HG02759 (cell line): ENCODE measurements at regions not wholly inside any gene's neighbourhood (a gene's known extent, or its start where the extent isn't known, plus 50 kb on each side); places are given as distances from the start of the nearest gene placed in this dataset.
"Not testable (repeated sequence)": the region's sequence is repeated elsewhere in the genome, so short reads cannot be mapped to it uniquely, and the experiment has no call there.

ENCODE experiments used
- ATAC-seq: cut with Tn5 transposase; IDR thresholded peaks from one replicate; pipeline ENCODE4 v1.9.1; 2021; ENCODE audit warnings: mild to moderate bottlenecking, moderate library complexity; ENCODE audit not compliant: unreplicated experiment

DNA sequence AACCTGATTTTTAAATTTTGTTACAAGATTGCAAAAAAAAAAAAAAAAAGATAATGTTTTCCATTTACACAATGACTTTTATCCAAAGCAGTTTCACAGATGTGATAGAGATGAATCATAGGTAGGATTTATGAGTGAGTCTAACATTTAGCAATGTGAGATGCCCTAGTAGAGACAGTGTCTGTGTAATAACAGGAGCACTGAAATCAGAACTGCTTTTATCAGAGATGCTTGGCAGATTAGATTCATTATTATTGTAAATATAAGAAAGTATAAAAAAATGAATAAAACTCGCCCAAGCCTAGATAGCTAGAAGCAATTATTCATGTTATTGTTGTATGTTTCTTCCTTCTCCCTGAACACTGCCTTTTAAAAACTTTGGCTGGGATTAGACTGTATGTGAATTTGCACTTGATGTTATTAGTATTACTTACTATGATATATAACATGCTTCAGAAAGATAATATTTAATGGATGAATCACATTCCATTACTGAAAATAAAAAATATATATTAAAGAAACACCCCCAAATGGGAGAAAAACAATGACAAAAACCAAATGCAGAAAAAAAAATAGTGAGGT is 567.3 kb upstream of the KLF4 start:
- ATAC-seq = no peak

DNA sequence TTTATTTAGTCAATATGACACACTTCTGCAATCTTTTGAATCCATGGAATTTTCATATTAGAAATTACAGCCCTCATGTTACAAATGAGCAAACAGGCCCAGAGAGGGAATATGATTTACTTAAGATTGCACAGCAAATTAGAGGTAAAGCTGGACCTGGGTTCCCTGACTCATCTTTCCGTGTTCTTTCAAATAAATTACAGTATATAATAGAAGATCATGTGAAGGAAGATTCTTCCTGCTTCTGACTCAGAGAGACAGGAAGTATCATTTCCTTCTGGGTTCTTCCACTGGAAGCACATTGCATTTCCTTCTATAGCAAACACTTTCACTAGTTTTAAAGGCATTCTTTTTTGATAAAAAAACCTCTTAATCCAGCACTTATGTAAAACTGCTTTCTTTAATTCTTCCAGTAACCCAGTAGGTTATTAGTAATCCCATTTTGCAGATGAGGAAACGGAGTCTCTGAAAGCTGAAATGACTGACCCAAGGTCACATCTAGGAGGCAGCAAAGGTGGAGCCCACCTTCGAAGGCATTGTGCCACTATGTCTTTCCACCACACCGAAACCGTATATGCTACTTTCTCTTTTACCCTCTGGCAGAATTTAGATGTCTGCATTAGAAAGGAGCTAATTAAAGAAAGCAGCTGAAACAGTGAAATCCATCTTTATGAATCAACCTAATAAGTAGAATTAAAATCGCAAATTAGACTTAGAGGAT is 566.7 kb upstream of the KLF4 start:
- no peak for ATAC-seq

DNA sequence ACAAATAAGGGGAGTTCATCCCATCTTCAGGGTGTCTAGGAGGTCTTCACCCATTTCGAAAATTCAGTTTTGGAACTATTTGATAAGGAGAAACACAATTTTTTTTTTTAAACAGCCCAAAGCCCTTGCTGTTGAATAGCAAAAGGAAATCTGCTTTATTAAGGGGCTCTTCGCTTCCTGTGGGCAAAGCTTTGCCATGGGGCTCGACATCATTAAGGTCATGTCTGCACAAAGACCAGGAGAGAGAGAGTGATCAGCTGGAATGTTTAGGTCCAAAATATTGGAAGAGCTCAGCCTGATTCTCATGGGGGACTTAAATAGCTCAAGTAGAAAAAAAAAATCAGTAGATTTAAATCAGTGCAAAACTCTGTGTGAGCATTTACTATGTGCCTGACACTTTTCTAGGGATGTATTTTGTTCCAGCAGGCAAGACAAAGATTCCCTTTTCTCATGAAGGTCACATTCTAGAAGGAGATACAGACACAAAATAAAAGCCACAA is 564.6 kb upstream of the KLF4 start:
- no peak for ATAC-seq

DNA sequence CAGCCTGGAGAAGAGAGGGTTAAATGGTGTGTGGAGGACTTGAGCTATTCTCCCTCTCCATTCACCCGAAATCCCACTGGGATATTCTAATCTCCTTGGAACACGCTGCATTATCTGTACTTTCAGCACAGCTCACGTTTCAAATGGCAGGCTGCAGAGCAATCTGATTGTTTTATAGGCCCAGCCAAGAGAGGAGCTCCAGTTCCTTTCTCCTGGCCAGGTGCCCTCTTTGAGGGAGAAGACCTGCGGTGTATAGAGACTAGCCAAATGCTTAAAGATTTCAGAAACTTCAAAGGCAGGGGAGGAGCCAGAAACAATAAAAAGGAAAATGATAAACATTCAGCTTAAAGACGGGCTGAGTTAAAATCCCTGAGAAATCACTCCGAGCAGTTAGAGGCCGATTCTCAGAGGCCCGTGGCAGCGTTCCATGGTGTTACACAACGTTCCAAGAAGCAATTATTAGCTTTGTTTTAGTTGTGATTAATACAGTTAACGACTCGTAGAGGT is 564.0 kb upstream of the KLF4 start:
- no peak for ATAC-seq

DNA sequence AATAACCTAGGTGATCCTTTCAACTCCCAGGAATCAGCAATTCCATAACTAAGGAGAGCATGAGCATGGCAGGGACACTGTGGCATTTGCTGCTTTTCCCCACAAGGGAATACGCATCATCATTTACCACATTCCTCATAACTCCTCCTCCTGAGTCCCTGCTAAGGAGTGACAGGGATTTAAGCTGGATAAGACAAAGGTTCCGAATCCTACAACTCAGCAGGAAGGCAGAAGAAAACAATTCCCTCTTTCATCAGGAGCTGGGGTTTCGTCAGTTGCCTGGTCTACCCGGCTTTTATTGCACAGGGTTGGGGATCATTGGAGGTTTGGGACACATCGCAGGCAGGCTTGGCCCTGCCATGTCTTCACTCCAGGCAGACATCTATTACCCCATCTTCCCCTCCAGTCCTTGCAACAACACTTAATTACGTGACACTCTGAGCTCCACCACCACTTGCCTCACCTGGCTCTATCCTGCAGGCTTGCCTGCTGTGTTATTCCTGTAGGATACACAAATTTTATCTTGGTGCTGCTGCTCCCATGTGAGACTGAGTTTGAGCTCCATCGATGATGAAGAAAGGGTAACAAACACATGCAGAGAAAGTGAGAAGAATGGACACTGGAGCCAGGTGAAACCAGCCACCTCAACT is 563.0 kb upstream of the KLF4 start:
- ATAC-seq = no peak

DNA sequence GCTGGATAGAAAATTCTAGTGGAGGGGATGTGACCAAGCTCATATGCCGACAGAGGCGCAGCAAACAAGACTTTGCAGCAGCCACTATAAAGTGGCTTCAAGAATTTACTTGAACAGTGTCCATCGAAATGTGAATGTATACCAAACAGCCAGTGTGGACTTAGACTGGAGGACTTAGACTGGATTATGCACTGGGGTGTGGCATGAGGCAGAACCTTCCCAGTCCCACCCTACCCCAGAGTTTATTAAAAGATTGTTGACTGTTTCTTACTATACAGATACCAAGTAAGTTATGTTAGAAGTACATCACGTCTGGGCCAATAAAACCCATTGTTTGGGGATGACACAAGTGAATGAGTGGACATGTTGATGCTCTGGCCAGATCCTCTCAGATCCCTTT is 561.3 kb upstream of the KLF4 start:
- no peak for ATAC-seq

DNA sequence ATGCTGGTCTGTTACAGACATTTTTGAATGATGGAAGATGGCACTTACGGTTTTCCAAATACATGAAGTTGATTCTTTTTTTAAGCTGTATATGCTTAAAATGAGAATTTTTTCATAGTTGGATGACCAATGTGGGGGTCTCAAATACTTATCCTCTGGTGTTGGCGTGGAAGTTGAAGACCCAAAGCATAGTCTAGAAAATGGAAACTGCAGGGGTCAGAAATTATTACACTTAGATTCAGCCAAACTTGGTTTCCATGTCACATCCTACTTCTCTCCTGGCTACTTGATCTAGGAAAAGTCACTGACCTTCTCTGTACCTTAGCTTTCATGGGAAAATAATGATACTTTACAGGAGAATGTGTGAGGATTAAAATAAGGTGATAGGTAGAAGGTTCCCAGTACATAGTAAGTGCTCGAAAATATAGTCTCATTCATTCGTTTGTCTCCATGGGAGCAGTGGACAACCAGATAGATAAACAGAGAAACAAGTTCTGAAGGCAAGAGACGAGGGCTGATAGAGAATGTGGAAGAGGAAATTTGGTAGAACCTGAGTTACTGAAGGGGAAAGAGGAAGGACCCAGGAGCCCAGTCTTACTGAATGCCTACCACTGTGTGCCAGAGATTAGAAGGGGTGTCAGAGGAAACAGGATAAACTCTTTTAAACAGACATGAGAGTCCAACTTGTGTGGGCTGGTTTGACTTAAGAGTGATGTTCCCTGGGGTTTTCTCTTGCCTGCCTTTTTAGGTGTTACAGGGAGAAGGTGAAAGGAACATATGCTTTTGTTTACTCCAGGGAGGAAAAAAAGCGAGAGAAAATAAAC is 560.3 kb upstream of the KLF4 start:
- no peak for ATAC-seq

DNA sequence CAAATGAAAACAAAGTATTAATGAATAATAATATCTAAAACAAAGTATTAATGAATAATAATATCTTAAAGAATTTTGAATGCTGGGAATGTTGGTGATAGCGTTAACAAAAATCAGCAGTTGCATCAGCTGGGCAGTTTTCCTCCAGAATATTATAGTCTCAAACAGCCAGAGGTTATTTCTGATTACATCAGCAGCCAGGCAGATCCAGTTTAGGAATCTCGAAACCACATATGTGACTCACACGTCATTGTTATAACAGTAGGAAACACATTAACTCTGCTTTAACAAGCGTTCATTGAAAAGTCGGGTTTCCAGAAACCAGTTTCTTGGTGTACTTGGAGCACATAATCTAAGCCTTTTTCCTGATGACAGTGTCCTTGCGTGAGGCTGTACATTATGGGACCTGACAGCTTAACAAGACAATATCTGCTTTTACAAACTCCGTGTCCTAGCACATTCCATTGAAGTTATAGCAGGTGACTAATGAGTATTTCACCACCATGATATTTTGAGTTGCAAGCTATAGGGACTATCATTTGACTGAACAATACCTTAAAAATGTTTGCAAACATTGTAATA is 559.5 kb upstream of the KLF4 start:
- no peak for ATAC-seq

DNA sequence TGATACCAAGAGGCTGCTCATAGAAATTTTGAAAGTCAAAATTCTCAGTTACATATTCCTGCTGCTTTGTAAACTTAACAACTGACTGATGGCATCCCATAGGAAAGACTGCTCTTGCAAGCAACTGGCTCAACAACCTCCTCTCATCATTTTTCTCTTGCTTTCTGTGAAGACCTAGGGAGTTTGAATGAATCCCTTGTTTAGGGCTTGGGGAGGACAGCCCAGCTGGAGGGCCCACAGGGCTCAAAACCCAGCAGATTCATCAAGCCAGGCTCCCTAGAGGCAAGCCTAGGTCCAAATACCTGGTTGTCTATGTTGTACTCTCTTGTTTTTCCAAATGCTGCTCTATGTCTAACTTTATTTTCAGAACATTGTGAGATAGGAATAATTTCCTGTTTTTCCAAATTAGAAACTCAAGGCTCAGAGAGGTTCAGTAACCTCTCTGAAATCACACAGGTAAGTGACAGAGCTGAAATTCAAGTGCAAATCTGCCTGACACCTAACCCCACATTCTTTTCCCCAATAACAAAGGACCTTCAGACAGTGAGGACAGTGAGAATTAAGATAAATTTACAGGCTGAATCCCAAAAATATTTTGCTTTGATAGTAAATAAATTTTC is 558.9 kb upstream of the KLF4 start:
- no peak for ATAC-seq

DNA sequence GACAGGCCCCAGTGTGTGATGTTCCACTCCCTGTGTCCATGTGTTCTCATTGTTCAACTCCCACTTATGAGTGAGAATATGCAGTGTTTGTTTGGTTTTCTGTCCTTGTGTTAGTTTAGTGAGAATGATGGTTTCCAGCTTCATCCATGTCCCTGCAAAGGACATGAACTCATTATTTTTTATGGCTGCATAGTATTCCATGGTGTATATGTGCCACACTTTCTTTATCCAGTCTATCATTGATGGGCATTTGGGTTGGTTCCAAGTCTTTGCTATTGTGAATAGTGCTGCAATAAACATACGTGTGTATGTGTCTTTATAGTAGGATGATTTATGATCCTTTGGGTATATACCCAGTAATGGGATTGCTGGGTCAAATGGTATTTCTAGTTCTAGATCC is 558.2 kb upstream of the KLF4 start:
- not testable (repeated sequence) for ATAC-seq

DNA sequence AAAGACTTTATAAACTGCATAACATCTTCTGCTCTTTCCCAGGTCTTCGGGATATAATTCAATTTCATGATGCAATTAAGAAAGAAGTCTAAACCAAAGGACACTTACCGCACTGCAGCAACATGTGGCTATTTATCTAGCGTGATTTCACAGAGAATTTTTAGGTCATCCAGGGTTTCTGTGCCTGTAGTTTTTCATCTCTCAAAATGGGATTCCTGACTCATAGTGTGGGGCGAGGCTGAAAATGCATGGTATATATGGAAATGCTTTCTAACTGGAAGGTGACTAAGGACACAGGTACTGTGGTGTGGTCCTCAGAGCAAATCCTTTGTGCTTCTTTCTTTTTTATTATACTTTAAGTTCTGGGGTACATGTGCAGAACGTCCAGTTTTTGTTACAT is 557.7 kb upstream of the KLF4 start:
- ATAC-seq = no peak

DNA sequence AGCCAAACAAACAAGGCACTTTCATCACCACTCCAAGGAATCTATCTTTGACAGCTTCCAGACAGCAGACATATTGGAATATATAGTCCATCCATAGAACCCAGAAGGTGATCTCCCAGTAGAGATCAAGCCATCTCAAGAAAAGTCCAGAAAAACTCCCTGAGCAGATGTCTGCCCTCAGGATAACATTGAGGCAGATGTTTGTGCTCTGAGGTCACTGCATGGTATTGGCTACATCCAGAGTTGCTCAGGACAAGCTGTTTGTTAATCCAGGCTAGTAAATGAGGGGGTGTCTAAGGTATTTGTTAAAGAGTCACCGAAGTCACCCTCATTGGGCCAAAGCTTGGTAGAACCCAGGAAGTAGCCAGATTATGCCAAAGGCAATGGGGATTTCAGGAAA is 556.3 kb upstream of the KLF4 start:
- ATAC-seq = no peak

DNA sequence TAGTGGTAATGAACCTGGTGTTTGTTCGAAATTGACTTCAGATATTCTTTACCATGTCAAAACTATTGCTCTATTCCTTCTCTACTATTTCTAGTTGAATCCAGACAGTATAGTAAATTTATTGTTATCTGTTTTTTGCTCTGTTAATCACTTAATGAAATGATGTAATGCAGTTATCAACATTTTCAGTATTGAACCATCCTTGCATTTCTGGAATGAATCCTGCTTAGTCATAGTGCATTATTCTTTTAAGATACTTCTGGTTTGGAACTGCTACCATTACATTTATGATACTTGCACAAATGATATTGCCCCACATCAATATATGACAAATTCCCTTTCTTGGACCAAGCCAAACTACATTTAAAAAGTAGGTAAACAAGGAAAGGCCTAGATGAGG is 554.0 kb upstream of the KLF4 start:
- ATAC-seq = no peak

DNA sequence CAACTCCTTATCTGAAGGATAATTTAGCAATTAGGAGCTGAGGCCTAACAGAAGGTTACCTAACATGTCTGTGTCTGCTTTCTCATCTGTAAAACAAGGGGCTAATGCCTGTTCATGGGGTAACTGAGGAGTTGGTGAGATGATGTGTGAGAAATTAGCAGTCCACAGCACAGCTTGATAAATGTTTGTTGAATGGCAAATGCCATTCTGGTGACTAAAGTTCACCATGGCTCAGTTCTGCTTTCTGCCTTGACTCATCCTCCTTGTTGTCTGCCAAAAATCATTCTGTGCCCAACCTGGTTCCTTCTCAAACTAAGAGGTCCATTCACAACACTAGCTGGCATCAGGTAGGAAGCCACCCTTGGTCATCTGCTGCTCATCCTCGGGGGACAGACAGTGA is 552.0 kb upstream of the KLF4 start:
- no peak for ATAC-seq

DNA sequence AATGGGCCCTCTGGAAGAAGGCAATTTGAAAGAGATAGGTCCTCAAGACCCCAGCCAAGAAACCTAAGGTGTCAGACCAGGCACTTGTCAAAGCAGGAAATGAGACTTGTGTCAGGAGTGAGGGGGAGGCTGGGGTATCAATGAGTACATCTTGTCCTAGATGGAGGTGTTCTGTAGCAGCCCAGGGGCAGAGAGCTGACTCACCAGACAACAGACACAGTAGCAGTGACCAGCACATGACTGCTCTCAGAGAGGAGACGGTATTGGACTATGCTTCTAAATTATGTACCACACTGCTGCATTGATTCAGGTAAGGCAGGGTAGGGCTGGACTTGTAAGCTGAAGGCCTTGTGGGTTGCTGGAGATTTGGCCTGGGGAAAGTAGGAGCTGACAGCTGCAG is 551.2 kb upstream of the KLF4 start:
- ATAC-seq = no peak

DNA sequence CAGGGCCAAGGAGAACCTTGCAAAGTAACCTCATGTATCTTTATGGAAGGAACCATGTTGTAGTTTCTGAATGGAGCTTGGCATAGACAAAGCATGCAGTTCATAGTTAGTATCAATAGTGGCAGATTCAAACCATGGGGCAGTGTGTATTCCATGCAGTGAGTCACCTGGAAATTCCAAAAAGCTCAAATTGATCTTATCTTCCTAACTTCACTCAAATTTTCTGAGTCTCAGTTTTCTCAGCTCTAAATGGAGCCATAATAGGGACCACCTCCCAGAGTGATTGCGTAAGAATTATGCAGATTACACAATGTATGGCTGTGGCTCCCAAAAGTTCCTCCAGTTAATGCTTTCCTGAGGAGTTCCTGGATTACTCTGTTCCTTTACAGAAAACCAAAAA is 549.9 kb upstream of the KLF4 start:
- ATAC-seq = no peak

DNA sequence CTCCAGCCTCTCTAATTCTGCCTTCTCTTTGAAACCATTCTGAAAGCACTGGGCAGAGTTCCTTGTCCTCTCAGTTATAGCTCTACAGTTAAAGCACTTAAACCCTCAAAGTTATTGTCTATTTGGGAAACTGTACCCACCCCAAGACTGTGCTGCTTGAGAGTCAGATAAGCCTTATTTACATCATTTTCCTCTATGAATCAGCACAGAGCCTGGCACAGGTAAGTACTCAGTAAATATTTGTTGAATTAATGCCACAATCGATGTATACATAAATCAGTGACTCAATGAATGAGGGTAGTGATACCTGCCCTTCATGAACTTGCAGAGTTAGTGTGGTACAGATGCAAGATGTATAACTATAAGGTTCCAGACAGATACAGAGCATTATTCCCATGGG is 549.4 kb upstream of the KLF4 start:
- no peak for ATAC-seq

DNA sequence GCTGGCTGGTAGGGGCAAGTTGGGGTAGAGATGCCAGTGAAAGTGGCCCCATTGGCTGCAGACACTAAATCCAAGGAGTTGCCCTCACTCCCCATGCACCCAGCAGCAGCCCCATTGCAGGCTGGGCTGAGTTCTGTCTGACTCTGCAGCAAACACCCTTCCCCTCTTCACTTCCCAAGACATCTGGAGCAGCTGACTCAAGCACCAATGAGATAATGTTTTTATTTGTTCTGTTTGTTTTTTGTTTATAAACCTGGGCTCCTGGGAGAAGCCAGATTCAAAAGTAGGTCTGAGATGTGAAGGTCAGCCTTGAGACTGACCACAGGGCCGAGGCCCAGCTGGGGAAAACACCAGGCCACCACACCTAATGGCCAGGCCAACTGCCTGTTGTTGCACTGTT is 545.9 kb upstream of the KLF4 start:
- no peak for ATAC-seq

DNA sequence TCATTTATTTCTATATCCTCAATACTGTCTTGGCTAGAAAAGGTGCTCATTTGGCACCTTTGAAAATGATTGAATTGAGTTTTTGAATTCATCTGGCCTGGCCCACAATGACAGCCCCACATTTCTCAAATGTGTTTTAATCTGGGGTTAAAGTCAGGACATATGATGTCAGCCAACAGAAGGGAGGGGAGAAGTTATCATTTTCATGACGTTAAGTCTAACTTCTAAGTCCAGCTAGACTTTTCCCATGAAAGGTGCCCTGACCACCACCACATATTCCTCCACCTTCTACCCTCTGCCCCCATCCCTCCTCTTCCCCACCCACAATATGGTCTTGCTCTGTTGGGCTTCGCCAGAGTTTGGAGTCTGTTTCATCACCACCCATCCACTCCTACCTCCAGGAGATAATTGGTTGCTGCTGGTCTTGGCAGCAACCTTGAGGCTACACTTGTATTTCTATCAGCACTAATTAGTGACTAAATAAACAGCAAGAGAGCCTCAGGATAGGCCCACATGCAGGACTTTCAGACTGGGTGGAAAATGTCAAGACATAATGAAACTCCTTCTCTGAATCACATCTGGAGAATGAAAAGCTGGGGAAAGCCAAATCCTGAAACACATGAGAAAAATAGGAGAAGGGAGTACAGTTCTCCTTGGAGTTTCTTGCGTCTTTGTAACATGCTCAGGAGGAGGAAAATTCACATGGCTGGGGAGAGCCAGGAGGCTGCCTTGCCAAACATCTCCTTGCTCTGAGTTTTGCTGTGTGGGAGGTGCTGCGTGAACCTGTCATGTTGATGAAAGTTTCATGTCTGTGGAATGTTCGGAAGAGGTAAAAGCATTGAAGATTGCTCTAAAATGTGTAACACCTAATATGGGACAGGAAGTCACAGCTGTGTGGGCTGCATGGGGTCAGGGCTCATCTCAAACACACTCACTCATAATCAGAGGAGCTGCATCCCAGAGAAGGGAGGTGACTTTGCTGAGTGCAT is 544.7 kb upstream of the KLF4 start:
- no peak for ATAC-seq
